Astrocyte (in vitro differentiated cells and primary cell): ENCODE measurements at regions not wholly inside any gene's neighbourhood (a gene's known extent, or its start where the extent isn't known, plus 50 kb on each side); places are given as distances from the start of the nearest gene placed in this dataset.

ENCODE experiments used
- EZH2 ChIP-seq: IDR thresholded peaks from 2 replicates; pipeline ENCODE4 v1.6.1; 2012; ENCODE audit warnings: mild to moderate bottlenecking, low read length, inconsistent platforms; ENCODE audit not compliant: insufficient read depth
- TF ChIP-seq, protein P1 (sequence below): IDR thresholded peaks from 2 replicates; pipeline ENCODE4 v1.5.1; 2011; ENCODE audit warnings: low read depth, mild to moderate bottlenecking, inconsistent platforms, low read length, moderate library complexity; ENCODE audit not compliant: insufficient read depth

- TF ChIP-seq EZH2, result no peak
- TF ChIP-seq, protein P1, sequence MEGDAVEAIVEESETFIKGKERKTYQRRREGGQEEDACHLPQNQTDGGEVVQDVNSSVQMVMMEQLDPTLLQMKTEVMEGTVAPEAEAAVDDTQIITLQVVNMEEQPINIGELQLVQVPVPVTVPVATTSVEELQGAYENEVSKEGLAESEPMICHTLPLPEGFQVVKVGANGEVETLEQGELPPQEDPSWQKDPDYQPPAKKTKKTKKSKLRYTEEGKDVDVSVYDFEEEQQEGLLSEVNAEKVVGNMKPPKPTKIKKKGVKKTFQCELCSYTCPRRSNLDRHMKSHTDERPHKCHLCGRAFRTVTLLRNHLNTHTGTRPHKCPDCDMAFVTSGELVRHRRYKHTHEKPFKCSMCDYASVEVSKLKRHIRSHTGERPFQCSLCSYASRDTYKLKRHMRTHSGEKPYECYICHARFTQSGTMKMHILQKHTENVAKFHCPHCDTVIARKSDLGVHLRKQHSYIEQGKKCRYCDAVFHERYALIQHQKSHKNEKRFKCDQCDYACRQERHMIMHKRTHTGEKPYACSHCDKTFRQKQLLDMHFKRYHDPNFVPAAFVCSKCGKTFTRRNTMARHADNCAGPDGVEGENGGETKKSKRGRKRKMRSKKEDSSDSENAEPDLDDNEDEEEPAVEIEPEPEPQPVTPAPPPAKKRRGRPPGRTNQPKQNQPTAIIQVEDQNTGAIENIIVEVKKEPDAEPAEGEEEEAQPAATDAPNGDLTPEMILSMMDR, result no peak
Observed at GRCh38 chr4:138588501-138588900, 346.4 kb upstream of the SLC7A11 start.
